GM23338 (cell line): ENCODE measurements at regions not wholly inside any gene's neighbourhood (a gene's known extent, or its start where the extent isn't known, plus 50 kb on each side); places are given as distances from the start of the nearest gene placed in this dataset.

ENCODE experiments used
- ATAC-seq: fragments of 200-7000 bp; cut with Tn5 transposase; 3 replicates; pipeline ENCODE4 v1.9.1; 2020
- DNase-seq: peaks from one replicate; pipeline ENCODE4 v3.0.0-alpha.2; 2015; ENCODE audit warnings: low spot score
- H2AFZ ChIP-seq: fragments of 200-600 bp; sonication (generic); 2 replicates; pipeline ENCODE4 v1.8.0; 2016; ENCODE audit warnings: antibody characterized with exemption, mild to moderate bottlenecking, moderate library complexity
- H3F3A ChIP-seq: fragments of 200-600 bp; sonication (generic); replicated peaks from 2 replicates; pipeline ENCODE4 v1.8.0; 2017; ENCODE audit warnings: antibody characterized with exemption, mixed run types, low read depth
- H3K27ac ChIP-seq: fragments of 200-600 bp; sonication (generic); 2 replicates; pipeline ENCODE4 v1.6.1; 2016; ENCODE audit warnings: low read depth
- H3K27me3 ChIP-seq: fragments of 200-600 bp; sonication (generic); 2 replicates; pipeline ENCODE4 v1.8.0; 2016; ENCODE audit warnings: mild to moderate bottlenecking, mixed run types, moderate library complexity; ENCODE audit not compliant: insufficient read depth
- H3K36me3 ChIP-seq: fragments of 200-600 bp; sonication (generic); 2 replicates; pipeline ENCODE4 v1.8.0; 2016; ENCODE audit warnings: mild to moderate bottlenecking; ENCODE audit not compliant: insufficient read depth
- H3K4me1 ChIP-seq: fragments of 200-600 bp; sonication (generic); 2 replicates; pipeline ENCODE4 v1.8.0; 2016; ENCODE audit warnings: mild to moderate bottlenecking, moderate library complexity; ENCODE audit not compliant: insufficient read depth
- H3K4me2 ChIP-seq: fragments of 200-600 bp; sonication (generic); 2 replicates; pipeline ENCODE4 v1.7.1; 2017; ENCODE audit warnings: mixed run types
- H3K4me3 ChIP-seq: fragments of 200-600 bp; sonication (generic); 2 replicates; pipeline ENCODE4 v1.6.1; 2016; ENCODE audit warnings: mixed run types
- H3K79me2 ChIP-seq: fragments of 200-600 bp; sonication (generic); replicated peaks from 2 replicates; pipeline ENCODE4 v1.8.0; 2017; ENCODE audit warnings: mild to moderate bottlenecking; ENCODE audit not compliant: insufficient read depth
- H3K9me2 ChIP-seq: fragments of 200-600 bp; sonication (generic); 2 replicates; pipeline ENCODE4 v1.8.0; 2017; ENCODE audit not compliant: insufficient read depth
- H4K20me1 ChIP-seq: fragments of 200-600 bp; sonication (generic); replicated peaks from 2 replicates; pipeline ENCODE4 v1.8.0; 2017; ENCODE audit warnings: mild to moderate bottlenecking; ENCODE audit not compliant: insufficient read depth
- H3K27ac Mint-ChIP-seq: 2 replicates; pipeline ENCODE4 v1.8.0; 2020; ENCODE audit warnings: inconsistent platforms, mild to moderate bottlenecking, moderate library complexity, mixed read lengths
- H3K27me3 Mint-ChIP-seq: 3 replicates; pipeline ENCODE4 v1.8.0; 2022; ENCODE audit warnings: low read depth, mild to moderate bottlenecking, moderate library complexity, mixed read lengths, inconsistent platforms; ENCODE audit not compliant: insufficient read depth, poor library complexity
- H3K36me3 Mint-ChIP-seq: 3 replicates; pipeline ENCODE4 v1.8.0; 2021; ENCODE audit warnings: low read depth, mild to moderate bottlenecking, inconsistent platforms, moderate library complexity, mixed read lengths
- H3K4me1 Mint-ChIP-seq: 3 replicates; pipeline ENCODE4 v1.8.0; 2020; ENCODE audit warnings: mild to moderate bottlenecking, inconsistent platforms, mixed read lengths
- H3K4me3 Mint-ChIP-seq: 3 replicates; pipeline ENCODE4 v1.8.0; 2021; ENCODE audit warnings: moderate library complexity, mild to moderate bottlenecking, inconsistent platforms, mixed read lengths
- H3K9me3 Mint-ChIP-seq: 3 replicates; pipeline ENCODE4 v1.8.0; 2020; ENCODE audit warnings: moderate library complexity, mild to moderate bottlenecking, inconsistent platforms, mixed read lengths
- CREB1 ChIP-seq: fragments of 250-450 bp; sonication (Bioruptor Pico); IDR thresholded peaks from 2 replicates; pipeline ENCODE4 v1.5.0; 2020; ENCODE audit warnings: low read depth, mild to moderate bottlenecking, moderate library complexity
- CTCF ChIP-seq, 2 experiments: fragments of 200-600 bp in 1 of 2; sonication (generic) in 1 of 2; conservative IDR thresholded peaks; 2 replicates each; pipeline versions ENCODE4 v1.5.1 to v1.6.1; 2016 to 2017; ENCODE audit warnings: antibody characterized with exemption in 2 of 2, low read depth in 2 of 2, mild to moderate bottlenecking in 2 of 2, moderate library complexity in 1 of 2
- EZH2phosphoT487 ChIP-seq: fragments of 200-600 bp; sonication (generic); IDR thresholded peaks from one replicate; pipeline ENCODE4 v1.8.1; 2018; ENCODE audit warnings: antibody characterized with exemption; ENCODE audit not compliant: unreplicated experiment
- JUNB ChIP-seq: IDR thresholded peaks from one replicate; pipeline ENCODE4 v1.6.1; 2016; ENCODE audit warnings: antibody characterized with exemption; ENCODE audit not compliant: unreplicated experiment
- POLR2AphosphoS5 ChIP-seq: IDR thresholded peaks from 2 replicates; pipeline ENCODE4 v1.6.1; 2016; ENCODE audit warnings: antibody characterized with exemption, low read depth
- STAT1 ChIP-seq: IDR thresholded peaks from one replicate; pipeline ENCODE4 v1.6.1; 2016; ENCODE audit warnings: antibody characterized with exemption; ENCODE audit not compliant: unreplicated experiment
- ZNF114 ChIP-seq: fragments of 250-450 bp; sonication (Bioruptor Pico); IDR thresholded peaks from 2 replicates; pipeline ENCODE4 v1.5.0; 2020; ENCODE audit warnings: mild to moderate bottlenecking, moderate library complexity
- ZNF462 ChIP-seq: fragments of 250-450 bp; sonication (Bioruptor Pico); IDR thresholded peaks from 2 replicates; pipeline ENCODE4 v1.5.0; 2020; ENCODE audit warnings: mild to moderate bottlenecking, moderate library complexity
- TF ChIP-seq, protein P1 (sequence below): IDR thresholded peaks from one replicate; pipeline ENCODE4 v1.6.1; 2018; ENCODE audit warnings: antibody characterized with exemption; ENCODE audit not compliant: unreplicated experiment

GRCh38 chr16:29308644-29309546 lies 97.6 kb downstream of the NPIPB11 start (continued):
- TF ChIP-seq POLR2AphosphoS5 (no peak), ZNF462 (CRISPR knock-in tag) (no peak), EZH2phosphoT487 (no peak), JUNB (no peak), STAT1 (no peak)

- Histone ChIP-seq H3K27ac (no peak overlapping the region), H3K4me2 (no peak overlapping the region), H2AFZ (no peak overlapping the region), H3K4me1 (no peaks in the 10 kb centered on the region), H3K9me2 (no peaks in the 10 kb centered on the region), H3F3A (no peaks in the 10 kb centered on the region), H3K27me3 (no peaks in the 10 kb centered on the region), H3K79me2 (no peaks in the 10 kb centered on the region), H3K4me3 (no peak overlapping the region), H4K20me1 (no peaks in the 10 kb centered on the region), H3K36me3 (no peaks in the 10 kb centered on the region)
- Mint-ChIP-seq H3K36me3 (no peaks in the 10 kb centered on the region), H3K27me3 (peaks cover 8% of the 10 kb centered on the region), H3K4me1 (0 out of 3 replicates have a peak, but pooled peaks cover under 1% of the 10 kb centered on the region), H3K27ac (no peak overlapping the region), H3K4me3 (no peak overlapping the region), H3K9me3 (no peaks in the 10 kb centered on the region)
- DNase-seq (no peak), ATAC-seq (no peak)
- TF ChIP-seq, protein P1, sequence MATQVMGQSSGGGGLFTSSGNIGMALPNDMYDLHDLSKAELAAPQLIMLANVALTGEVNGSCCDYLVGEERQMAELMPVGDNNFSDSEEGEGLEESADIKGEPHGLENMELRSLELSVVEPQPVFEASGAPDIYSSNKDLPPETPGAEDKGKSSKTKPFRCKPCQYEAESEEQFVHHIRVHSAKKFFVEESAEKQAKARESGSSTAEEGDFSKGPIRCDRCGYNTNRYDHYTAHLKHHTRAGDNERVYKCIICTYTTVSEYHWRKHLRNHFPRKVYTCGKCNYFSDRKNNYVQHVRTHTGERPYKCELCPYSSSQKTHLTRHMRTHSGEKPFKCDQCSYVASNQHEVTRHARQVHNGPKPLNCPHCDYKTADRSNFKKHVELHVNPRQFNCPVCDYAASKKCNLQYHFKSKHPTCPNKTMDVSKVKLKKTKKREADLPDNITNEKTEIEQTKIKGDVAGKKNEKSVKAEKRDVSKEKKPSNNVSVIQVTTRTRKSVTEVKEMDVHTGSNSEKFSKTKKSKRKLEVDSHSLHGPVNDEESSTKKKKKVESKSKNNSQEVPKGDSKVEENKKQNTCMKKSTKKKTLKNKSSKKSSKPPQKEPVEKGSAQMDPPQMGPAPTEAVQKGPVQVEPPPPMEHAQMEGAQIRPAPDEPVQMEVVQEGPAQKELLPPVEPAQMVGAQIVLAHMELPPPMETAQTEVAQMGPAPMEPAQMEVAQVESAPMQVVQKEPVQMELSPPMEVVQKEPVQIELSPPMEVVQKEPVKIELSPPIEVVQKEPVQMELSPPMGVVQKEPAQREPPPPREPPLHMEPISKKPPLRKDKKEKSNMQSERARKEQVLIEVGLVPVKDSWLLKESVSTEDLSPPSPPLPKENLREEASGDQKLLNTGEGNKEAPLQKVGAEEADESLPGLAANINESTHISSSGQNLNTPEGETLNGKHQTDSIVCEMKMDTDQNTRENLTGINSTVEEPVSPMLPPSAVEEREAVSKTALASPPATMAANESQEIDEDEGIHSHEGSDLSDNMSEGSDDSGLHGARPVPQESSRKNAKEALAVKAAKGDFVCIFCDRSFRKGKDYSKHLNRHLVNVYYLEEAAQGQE: no peak
- TF ChIP-seq CTCF (conservative IDR thresholded peaks at IDR 0.05; ENCODE audit: low read depth in 2 of 2) (no peak), EZH2phosphoT487 (no peak), STAT1 (no peak), CREB1 (CRISPR knock-in tag) (no peak), ZNF114 (no peak)
Observed at GRCh38 chr16:29307598-29308507, 98.7 kb downstream of the NPIPB11 start.
